Ascending aorta (tissue), 2 donors: ENCODE measurements at regions not wholly inside any gene's neighbourhood (a gene's known extent, or its start where the extent isn't known, plus 50 kb on each side); places are given as distances from the start of the nearest gene placed in this dataset.

ENCODE experiments used
- DNase-seq, 2 donors: peaks; one replicate each; pipeline ENCODE4 v3.0.0-alpha.2; 2019; ENCODE audit warnings: low spot score in 2 of 2
- H3K27ac ChIP-seq, 2 donors: fragments of 200-600 bp; sonication (generic); one replicate each; pipeline ENCODE4 v1.5.1; 2016 to 2017; ENCODE audit warnings: mild to moderate bottlenecking in 1 of 2
- H3K27me3 ChIP-seq: fragments of 200-600 bp; sonication (generic); one replicate; pipeline ENCODE4 v1.5.1; 2017
- H3K36me3 ChIP-seq, 2 donors: fragments of 200-600 bp; sonication (generic); one replicate each; pipeline ENCODE4 v1.5.1; 2016
- H3K4me1 ChIP-seq, 2 donors: fragments of 200-600 bp; sonication (generic); one replicate each; pipeline ENCODE4 v1.5.1; 2016 to 2017; ENCODE audit warnings: mild to moderate bottlenecking in 1 of 2
- H3K4me3 ChIP-seq, 2 donors: fragments of 200-600 bp; sonication (generic); one replicate each; pipeline ENCODE4 v1.5.1; 2016 to 2017; ENCODE audit warnings: mild to moderate bottlenecking in 1 of 2
- H3K9me3 ChIP-seq, 2 donors: fragments of 200-600 bp; sonication (generic); one replicate each; pipeline ENCODE4 v1.5.1; 2016
- CTCF ChIP-seq, 3 experiments: fragments of 200-600 bp in 2 of 3; fragments of 450-650 bp in 1 of 3; sonication (generic) in 2 of 3; IDR thresholded peaks; one replicate each; pipeline ENCODE4 v1.5.1; 2016 to 2019; ENCODE audit warnings: antibody characterized with exemption in 3 of 3, mild to moderate bottlenecking in 1 of 3, moderate library complexity in 1 of 3
- intact Hi-C: fragments of 100-400 bp; cut with DNase I; formaldehyde crosslinking; loops from one replicate; pipeline ENCODE4 v1.15.1; 2023

- Histone ChIP-seq H3K27ac (no peak overlapping the region), H3K27me3 (no peaks in the 10 kb centered on the region), H3K4me3 (no peak overlapping the region), H3K4me1 (no peaks in the 10 kb centered on the region), H3K36me3 (no peaks in the 10 kb centered on the region), H3K9me3 (peaks cover 0 to 5% of the 10 kb centered on the region in 2 donors)
- intact Hi-C loops, result no loop called here
- TF ChIP-seq CTCF (IDR thresholded peaks at IDR 0.05), result no peak
- DNase-seq, result no peak
Observed at GRCh38 chr12:56851462-56851861, 82.7 kb downstream of the SDR9C7 start.

GRCh38 chr12:56840922-56841321 lies 77.8 kb downstream of the HSD17B6 start:
- Histone ChIP-seq H3K36me3 (no peaks in the 10 kb centered on the region), H3K4me3 (no peak overlapping the region), H3K9me3 (no peaks in the 10 kb centered on the region), H3K27me3 (no peaks in the 10 kb centered on the region), H3K4me1 (peaks cover 0 to 10% of the 10 kb centered on the region in 2 donors), H3K27ac (no peak overlapping the region)
- TF ChIP-seq CTCF (IDR thresholded peaks at IDR 0.05), result no peak
- intact Hi-C loops, result no loop called here
- no peak for DNase-seq

GRCh38 chr12:56839915-56840325 lies 76.8 kb downstream of the HSD17B6 start:
- peak in 2 of 3 experiments; percentile 8 to 9 for TF ChIP-seq CTCF (IDR thresholded peaks at IDR 0.05)
- Histone ChIP-seq H3K4me1 (peaks cover 0 to 10% of the 10 kb centered on the region in 2 donors), H3K36me3 (no peaks in the 10 kb centered on the region), H3K9me3 (no peaks in the 10 kb centered on the region), H3K27me3 (no peaks in the 10 kb centered on the region), H3K27ac (peak overlapping the region in 1 of 2 donors; percentile 66), H3K4me3 (no peak overlapping the region)
- no peak for DNase-seq
- intact Hi-C loops, result no loop called here

- no peak for DNase-seq
- Histone ChIP-seq H3K4me3 (no peak overlapping the region), H3K27me3 (no peaks in the 10 kb centered on the region), H3K9me3 (no peaks in the 10 kb centered on the region), H3K4me1 (peaks cover 0 to 10% of the 10 kb centered on the region in 2 donors), H3K27ac (peak overlapping the region; percentile 51 to 66), H3K36me3 (no peaks in the 10 kb centered on the region)
- no peak for TF ChIP-seq CTCF (IDR thresholded peaks at IDR 0.05)
- intact Hi-C loops, result no loop called here
Observed at GRCh38 chr12:56839489-56839848, 76.3 kb downstream of the HSD17B6 start.

- no peaks in the 10 kb centered on the region for H3K36me3 ChIP-seq
- intact Hi-C loops, result no loop called here
- H3K4me3 ChIP-seq, result no peak overlapping the region
- no peak for DNase-seq
- H3K27me3 ChIP-seq, result no peaks in the 10 kb centered on the region
- no peaks in the 10 kb centered on the region for H3K9me3 ChIP-seq
- TF ChIP-seq CTCF (IDR thresholded peaks at IDR 0.05), result no peak
- peaks cover 0 to 10% of the 10 kb centered on the region in 2 donors for H3K4me1 ChIP-seq
- peak overlapping the region; percentile 51 to 66 for H3K27ac ChIP-seq
Observed at GRCh38 chr12:56838621-56839488, 75.7 kb downstream of the HSD17B6 start.
